ENCODE measurements at regions not wholly inside any gene's neighbourhood (a gene's known extent, or its start where the extent isn't known, plus 50 kb on each side); places are given as distances from the start of the nearest gene placed in this dataset.

DNA sequence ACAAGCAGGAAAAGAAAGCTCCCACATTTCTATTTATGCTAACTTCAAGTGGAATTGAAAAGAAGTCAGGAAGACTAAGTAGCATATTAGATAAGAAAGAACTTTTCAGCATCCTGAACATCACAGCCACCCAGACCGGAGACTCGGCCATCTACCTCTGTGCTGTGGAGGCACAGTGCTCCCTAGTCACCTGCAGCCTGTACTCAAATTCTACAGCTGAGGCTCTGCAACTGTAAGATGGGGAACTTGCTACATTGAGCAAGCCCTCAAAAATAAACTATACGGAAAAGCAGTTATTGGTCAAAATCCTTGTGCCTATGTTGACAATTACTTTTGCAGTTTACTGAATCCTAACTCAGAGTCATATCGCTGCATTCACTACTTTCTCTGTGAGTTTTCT is 361.9 kb downstream of the DAD1 start:
- Histone ChIP-seq H3K4me3 (no peak overlapping the region), H3K27me3 (replicated peaks in 1 of 2; ENCODE audit: control insufficient read depth in 2 of 2, insufficient read depth in 2 of 2, low read length in 1 of 2) (no peaks in the 10 kb centered on the region; a peak in 2 of 4 replicates), H3K9me3 (replicated peaks; ENCODE audit: control insufficient read depth, insufficient read depth, low read length) (no peaks in the 10 kb centered on the region), H3K4me1 (ENCODE audit: control insufficient read depth, insufficient read depth, low read length) (no peaks in the 10 kb centered on the region), H4K20me1 (ENCODE audit: control insufficient read depth, insufficient read depth) (no peaks in the 10 kb centered on the region), H3K36me3 (ENCODE audit: control insufficient read depth in 2 of 2, insufficient read depth in 2 of 2, low read length in 1 of 2) (no peaks in the 10 kb centered on the region), H3K27ac (ENCODE audit: control insufficient read depth, insufficient read depth) (no peak overlapping the region), H3K4me2 (ENCODE audit: control insufficient read depth, insufficient read depth) (no peak overlapping the region), H2AFZ (ENCODE audit: control insufficient read depth, low read depth, low read length) (no peak overlapping the region), H3K79me2 (ENCODE audit: control insufficient read depth, insufficient read depth, low read length) (no peaks in the 10 kb centered on the region), H3K9ac (ENCODE audit: control insufficient read depth, insufficient read depth, low read length) (no peak overlapping the region)
- no peak for ATAC-seq
- ChIA-PET RAD21 (ENCODE audit: unreplicated experiment) (interaction anchor here (0.7 to 3.4 kb wide), 9 partner anchors 54 to 343 kb away, joined by 3 to 13 read pairs (median 4); no protein-coding TSS in a partner anchor), CTCF (interaction anchor here (0.5 to 5.1 kb wide), 24 partner anchors 8 to 426 kb away, joined by 3 to 37 read pairs (median 8); no protein-coding TSS in a partner anchor), SMC1A (ENCODE audit: uncharacterized antibody, unreplicated experiment) (interaction anchor here (0.5 to 2.6 kb wide), 17 partner anchors 8 to 343 kb away, joined by 3 to 12 read pairs (median 3); no protein-coding TSS in a partner anchor), POLR2A (no interaction called here)
- in situ Hi-C loops (cut with MboI) (no loop called here), intact Hi-C loops (cut with micrococcal nuclease; ENCODE audit: unreplicated experiment) (loop anchor here (5.0 to 10.0 kb wide), 3 partner anchors 85 to 248 kb away; no protein-coding TSS in a partner anchor)
- no peak for DNase-seq (ENCODE audit: low read depth, low spot score)
- BruUV-seq (replicated peaks) = no TSS peak
- FAIRE-seq = no peak
- no peak for TF ChIP-seq ATF7 (IDR thresholded peaks at IDR 0.05; ENCODE audit: low read depth)
- TF ChIP-seq CEBPB (IDR thresholded peaks at IDR 0.05; ENCODE audit: borderline replicate concordance in 1 of 2, low read depth in 2 of 2, low read length in 2 of 2) = no peak
- TF ChIP-seq RUNX3 (IDR thresholded peaks at IDR 0.05; ENCODE audit: low read length) = no peak
- no peak for TF ChIP-seq PAX8 (IDR thresholded peaks at IDR 0.05)
- TF ChIP-seq CHD2 (IDR thresholded peaks at IDR 0.05; ENCODE audit: borderline replicate concordance, low read depth, low read length) = no peak
- no peak for TF ChIP-seq ZNF274 (IDR thresholded peaks at IDR 0.05; ENCODE audit: insufficient read depth, insufficient read length)
- no peak for TF ChIP-seq NR2C2 (IDR thresholded peaks at IDR 0.05; ENCODE audit: borderline replicate concordance, control insufficient read depth, insufficient read length, low read depth)
- TF ChIP-seq SMAD1 (IDR thresholded peaks at IDR 0.05; ENCODE audit: low read depth, partially characterized antibody) = no peak
- TF ChIP-seq, protein P1, sequence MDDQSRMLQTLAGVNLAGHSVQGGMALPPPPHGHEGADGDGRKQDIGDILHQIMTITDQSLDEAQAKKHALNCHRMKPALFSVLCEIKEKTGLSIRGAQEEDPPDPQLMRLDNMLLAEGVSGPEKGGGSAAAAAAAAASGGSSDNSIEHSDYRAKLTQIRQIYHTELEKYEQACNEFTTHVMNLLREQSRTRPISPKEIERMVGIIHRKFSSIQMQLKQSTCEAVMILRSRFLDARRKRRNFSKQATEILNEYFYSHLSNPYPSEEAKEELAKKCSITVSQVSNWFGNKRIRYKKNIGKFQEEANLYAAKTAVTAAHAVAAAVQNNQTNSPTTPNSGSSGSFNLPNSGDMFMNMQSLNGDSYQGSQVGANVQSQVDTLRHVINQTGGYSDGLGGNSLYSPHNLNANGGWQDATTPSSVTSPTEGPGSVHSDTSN (IDR thresholded peaks at IDR 0.05; ENCODE audit: insufficient replicate concordance, low read depth, low read length) = no peak
- TF ChIP-seq NBN (IDR thresholded peaks at IDR 0.05) = no peak
- TF ChIP-seq, protein P2, sequence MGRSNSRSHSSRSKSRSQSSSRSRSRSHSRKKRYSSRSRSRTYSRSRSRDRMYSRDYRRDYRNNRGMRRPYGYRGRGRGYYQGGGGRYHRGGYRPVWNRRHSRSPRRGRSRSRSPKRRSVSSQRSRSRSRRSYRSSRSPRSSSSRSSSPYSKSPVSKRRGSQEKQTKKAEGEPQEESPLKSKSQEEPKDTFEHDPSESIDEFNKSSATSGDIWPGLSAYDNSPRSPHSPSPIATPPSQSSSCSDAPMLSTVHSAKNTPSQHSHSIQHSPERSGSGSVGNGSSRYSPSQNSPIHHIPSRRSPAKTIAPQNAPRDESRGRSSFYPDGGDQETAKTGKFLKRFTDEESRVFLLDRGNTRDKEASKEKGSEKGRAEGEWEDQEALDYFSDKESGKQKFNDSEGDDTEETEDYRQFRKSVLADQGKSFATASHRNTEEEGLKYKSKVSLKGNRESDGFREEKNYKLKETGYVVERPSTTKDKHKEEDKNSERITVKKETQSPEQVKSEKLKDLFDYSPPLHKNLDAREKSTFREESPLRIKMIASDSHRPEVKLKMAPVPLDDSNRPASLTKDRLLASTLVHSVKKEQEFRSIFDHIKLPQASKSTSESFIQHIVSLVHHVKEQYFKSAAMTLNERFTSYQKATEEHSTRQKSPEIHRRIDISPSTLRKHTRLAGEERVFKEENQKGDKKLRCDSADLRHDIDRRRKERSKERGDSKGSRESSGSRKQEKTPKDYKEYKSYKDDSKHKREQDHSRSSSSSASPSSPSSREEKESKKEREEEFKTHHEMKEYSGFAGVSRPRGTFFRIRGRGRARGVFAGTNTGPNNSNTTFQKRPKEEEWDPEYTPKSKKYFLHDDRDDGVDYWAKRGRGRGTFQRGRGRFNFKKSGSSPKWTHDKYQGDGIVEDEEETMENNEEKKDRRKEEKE (IDR thresholded peaks at IDR 0.05) = no peak
- TF ChIP-seq, protein P3, sequence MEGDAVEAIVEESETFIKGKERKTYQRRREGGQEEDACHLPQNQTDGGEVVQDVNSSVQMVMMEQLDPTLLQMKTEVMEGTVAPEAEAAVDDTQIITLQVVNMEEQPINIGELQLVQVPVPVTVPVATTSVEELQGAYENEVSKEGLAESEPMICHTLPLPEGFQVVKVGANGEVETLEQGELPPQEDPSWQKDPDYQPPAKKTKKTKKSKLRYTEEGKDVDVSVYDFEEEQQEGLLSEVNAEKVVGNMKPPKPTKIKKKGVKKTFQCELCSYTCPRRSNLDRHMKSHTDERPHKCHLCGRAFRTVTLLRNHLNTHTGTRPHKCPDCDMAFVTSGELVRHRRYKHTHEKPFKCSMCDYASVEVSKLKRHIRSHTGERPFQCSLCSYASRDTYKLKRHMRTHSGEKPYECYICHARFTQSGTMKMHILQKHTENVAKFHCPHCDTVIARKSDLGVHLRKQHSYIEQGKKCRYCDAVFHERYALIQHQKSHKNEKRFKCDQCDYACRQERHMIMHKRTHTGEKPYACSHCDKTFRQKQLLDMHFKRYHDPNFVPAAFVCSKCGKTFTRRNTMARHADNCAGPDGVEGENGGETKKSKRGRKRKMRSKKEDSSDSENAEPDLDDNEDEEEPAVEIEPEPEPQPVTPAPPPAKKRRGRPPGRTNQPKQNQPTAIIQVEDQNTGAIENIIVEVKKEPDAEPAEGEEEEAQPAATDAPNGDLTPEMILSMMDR (IDR thresholded peaks at IDR 0.05 in 2 of 3, conservative IDR thresholded peaks at IDR 0.05 in 1 of 3; ENCODE audit: control insufficient read depth in 2 of 3, extremely low read depth in 1 of 3, insufficient read depth in 1 of 3, low read depth in 3 of 3, low read length in 3 of 3) = no peak
- TF ChIP-seq, protein P4, sequence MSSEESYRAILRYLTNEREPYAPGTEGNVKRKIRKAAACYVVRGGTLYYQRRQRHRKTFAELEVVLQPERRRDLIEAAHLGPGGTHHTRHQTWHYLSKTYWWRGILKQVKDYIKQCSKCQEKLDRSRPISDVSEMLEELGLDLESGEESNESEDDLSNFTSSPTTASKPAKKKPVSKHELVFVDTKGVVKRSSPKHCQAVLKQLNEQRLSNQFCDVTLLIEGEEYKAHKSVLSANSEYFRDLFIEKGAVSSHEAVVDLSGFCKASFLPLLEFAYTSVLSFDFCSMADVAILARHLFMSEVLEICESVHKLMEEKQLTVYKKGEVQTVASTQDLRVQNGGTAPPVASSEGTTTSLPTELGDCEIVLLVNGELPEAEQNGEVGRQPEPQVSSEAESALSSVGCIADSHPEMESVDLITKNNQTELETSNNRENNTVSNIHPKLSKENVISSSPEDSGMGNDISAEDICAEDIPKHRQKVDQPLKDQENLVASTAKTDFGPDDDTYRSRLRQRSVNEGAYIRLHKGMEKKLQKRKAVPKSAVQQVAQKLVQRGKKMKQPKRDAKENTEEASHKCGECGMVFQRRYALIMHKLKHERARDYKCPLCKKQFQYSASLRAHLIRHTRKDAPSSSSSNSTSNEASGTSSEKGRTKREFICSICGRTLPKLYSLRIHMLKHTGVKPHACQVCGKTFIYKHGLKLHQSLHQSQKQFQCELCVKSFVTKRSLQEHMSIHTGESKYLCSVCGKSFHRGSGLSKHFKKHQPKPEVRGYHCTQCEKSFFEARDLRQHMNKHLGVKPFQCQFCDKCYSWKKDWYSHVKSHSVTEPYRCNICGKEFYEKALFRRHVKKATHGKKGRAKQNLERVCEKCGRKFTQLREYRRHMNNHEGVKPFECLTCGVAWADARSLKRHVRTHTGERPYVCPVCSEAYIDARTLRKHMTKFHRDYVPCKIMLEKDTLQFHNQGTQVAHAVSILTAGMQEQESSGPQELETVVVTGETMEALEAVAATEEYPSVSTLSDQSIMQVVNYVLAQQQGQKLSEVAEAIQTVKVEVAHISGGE (CRISPR knock-in tag; IDR thresholded peaks at IDR 0.05) = no peak
- 77% methylated on average over 4 of the region's 4 CpGs for WGBS (ENCODE audit: insufficient coverage, insufficient replicate concordance, low lambda C conversion rate, missing lambda C conversion rate)
